ENCODE measurements at regions not wholly inside any gene's neighbourhood (a gene's known extent, or its start where the extent isn't known, plus 50 kb on each side); places are given as distances from the start of the nearest gene placed in this dataset.

DNA sequence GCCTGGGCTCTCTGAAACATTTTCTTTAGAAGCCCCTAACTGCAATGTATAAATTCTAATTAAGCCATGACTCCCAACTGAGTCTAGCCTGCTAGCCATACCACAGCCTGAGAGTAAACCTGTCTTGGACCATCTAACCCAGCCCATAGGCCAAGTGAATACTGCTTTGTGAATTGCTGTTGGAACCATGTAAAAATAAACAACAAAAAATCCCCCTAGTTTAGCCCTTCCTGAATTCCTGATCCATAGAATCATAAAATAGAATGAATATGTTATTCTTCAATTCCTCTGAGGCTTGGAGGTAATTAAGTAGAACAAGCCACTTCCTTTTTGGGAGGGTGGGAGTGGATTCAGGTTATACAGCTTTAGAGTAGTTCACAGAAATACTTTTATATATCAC lies 1496.4 kb downstream of the MRPL39 start:
- TF ChIP-seq, protein P1, sequence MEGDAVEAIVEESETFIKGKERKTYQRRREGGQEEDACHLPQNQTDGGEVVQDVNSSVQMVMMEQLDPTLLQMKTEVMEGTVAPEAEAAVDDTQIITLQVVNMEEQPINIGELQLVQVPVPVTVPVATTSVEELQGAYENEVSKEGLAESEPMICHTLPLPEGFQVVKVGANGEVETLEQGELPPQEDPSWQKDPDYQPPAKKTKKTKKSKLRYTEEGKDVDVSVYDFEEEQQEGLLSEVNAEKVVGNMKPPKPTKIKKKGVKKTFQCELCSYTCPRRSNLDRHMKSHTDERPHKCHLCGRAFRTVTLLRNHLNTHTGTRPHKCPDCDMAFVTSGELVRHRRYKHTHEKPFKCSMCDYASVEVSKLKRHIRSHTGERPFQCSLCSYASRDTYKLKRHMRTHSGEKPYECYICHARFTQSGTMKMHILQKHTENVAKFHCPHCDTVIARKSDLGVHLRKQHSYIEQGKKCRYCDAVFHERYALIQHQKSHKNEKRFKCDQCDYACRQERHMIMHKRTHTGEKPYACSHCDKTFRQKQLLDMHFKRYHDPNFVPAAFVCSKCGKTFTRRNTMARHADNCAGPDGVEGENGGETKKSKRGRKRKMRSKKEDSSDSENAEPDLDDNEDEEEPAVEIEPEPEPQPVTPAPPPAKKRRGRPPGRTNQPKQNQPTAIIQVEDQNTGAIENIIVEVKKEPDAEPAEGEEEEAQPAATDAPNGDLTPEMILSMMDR (IDR thresholded peaks at IDR 0.05) = no peak
- no peak for ATAC-seq
- Histone ChIP-seq H3K27me3 (ENCODE audit: insufficient read depth in 3 of 3, low read length in 2 of 3) (no peaks in the 10 kb centered on the region), H3K36me3 (ENCODE audit: insufficient read depth in 1 of 2, low read depth in 1 of 2) (no peaks in the 10 kb centered on the region), H3K9me3 (no peaks in the 10 kb centered on the region), H3K4me1 (no peaks in the 10 kb centered on the region), H3K27ac (no peak overlapping the region), H3K4me3 (no peak overlapping the region)
- no peak for DNase-seq
- intact Hi-C loops (cut with DNase I) = no loop called here

DNA sequence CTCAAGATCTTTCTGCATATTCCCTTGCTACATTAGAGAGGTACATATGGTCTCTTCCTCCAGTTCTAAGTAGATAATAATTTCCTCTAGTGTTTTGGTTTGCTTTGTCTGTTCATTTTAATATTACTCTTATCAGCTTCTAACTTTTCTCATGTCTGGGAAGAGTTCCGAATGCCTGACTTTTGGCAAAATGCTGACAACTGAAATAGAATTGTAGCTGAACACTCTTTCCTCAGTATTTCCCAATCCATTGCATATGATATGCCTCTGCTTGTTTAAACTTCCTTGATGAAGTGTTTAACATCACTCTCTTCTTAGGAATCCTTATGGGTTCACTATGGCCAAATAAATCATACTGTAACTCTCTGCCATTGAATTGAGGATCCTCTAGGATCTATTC lies 1510.1 kb downstream of the MRPL39 start:
- DNase-seq (no peak), ATAC-seq (no peak)
- Histone ChIP-seq H3K9me3 (no peaks in the 10 kb centered on the region), H3K27me3 (ENCODE audit: insufficient read depth in 3 of 3, low read length in 2 of 3) (no peaks in the 10 kb centered on the region), H3K4me1 (no peaks in the 10 kb centered on the region), H3K36me3 (ENCODE audit: insufficient read depth in 1 of 2, low read depth in 1 of 2) (no peaks in the 10 kb centered on the region), H3K27ac (no peak overlapping the region), H3K4me3 (no peak overlapping the region)
- intact Hi-C loops (cut with DNase I) = no loop called here
- TF ChIP-seq, protein P1 (IDR thresholded peaks at IDR 0.05) = no peak
- WGBS, 3 donors = 0 to 3% (median 2%) methylated on average over 1 of the region's 1 CpG

DNA sequence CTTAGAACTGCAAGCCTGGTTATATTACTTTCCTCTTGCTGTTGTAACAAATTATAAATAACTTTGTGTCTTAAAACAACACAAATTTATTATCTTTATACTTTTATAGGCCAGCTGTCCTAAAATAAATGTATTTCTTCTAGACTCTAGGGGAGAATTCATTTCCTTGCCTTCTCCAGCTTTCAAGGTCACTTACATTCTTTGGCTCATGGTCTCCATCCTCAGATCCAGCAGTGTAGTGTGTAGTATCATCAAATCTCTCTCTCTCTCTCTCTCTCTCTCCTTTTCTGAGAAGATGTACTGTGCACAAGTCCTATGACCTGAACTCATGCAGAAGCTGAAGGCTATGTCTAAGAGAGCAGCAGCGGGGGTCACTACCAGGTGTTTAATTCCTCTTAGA lies 1510.6 kb downstream of the MRPL39 start:
- DNase-seq (no peak), ATAC-seq (no peak)
- no peak overlapping the region for H3K27ac ChIP-seq
- intact Hi-C loops (cut with DNase I) = no loop called here
- no peaks in the 10 kb centered on the region for H3K27me3 ChIP-seq (ENCODE audit: insufficient read depth in 3 of 3, low read length in 2 of 3)
- TF ChIP-seq, protein P1 (IDR thresholded peaks at IDR 0.05) = no peak
- no peaks in the 10 kb centered on the region for H3K4me1 ChIP-seq
- WGBS, 3 donors = 80 to 82% (median 80%) methylated on average over 1 of the region's 1 CpG
- no peak overlapping the region for H3K4me3 ChIP-seq
- no peaks in the 10 kb centered on the region for H3K36me3 ChIP-seq (ENCODE audit: insufficient read depth in 1 of 2, low read depth in 1 of 2)
- no peaks in the 10 kb centered on the region for H3K9me3 ChIP-seq

DNA sequence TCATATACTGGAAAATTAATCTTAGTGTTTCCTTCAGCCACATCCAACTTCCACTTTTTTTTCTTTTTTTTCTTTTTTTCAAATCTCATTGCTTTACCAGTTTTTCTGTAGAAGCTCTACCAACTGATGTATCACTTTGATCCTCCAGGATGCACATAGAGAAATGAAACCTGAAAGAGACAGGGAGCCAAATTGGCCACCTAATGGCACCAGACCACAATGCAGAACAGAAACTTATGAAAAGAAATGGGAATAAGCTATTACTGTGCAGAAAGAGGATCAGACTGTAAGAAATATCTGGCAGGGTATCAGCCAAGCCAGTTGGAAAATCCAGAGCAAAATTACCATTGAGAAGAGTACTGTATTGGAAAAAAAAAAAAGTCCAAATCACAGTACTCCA lies 1514.2 kb downstream of the MRPL39 start:
- no peaks in the 10 kb centered on the region for H3K36me3 ChIP-seq (ENCODE audit: insufficient read depth in 1 of 2, low read depth in 1 of 2)
- DNase-seq (no peak), ATAC-seq (no peak)
- H3K9me3 ChIP-seq = no peaks in the 10 kb centered on the region
- intact Hi-C loops (cut with DNase I) = no loop called here
- no peak overlapping the region for H3K4me3 ChIP-seq
- no peaks in the 10 kb centered on the region for H3K27me3 ChIP-seq (ENCODE audit: insufficient read depth in 3 of 3, low read length in 2 of 3)
- TF ChIP-seq, protein P1 (IDR thresholded peaks at IDR 0.05) = no peak
- no peak overlapping the region for H3K27ac ChIP-seq
- H3K4me1 ChIP-seq = no peaks in the 10 kb centered on the region

DNA sequence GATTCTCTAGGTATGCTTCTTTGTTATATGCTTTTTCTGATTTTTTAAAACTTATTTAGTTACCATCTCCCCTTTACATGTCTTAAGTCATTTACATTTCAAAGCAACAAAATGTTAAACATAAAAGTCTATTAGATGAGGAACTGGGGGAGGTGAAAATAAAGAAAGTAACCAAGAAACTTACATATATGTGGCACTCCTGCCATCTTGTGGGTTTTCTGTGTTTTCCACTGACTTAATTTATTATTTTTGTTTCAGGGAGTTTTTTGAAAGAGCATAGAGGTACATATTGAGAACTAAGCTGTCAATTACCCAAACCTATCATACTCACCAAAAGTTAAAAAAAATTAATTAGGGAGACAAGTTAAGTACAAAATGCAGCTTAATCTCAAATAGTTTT lies 1531.1 kb downstream of the MRPL39 start:
- TF ChIP-seq, protein P1 (IDR thresholded peaks at IDR 0.05) = no peak
- no peak for ATAC-seq

More for the DNA sequence above, 1531.1 kb downstream of the MRPL39 start:
- Histone ChIP-seq H3K27me3 (ENCODE audit: insufficient read depth in 3 of 3, low read length in 2 of 3) (no peaks in the 10 kb centered on the region), H3K9me3 (no peaks in the 10 kb centered on the region), H3K4me3 (no peak overlapping the region), H3K4me1 (no peaks in the 10 kb centered on the region), H3K27ac (no peak overlapping the region), H3K36me3 (ENCODE audit: insufficient read depth in 1 of 2, low read depth in 1 of 2) (no peaks in the 10 kb centered on the region)
- no peak for DNase-seq
- intact Hi-C loops (cut with DNase I) = no loop called here

All from psoas muscle (tissue), 7 donors.